ENCODE measurements at regions not wholly inside any gene's neighbourhood (a gene's known extent, or its start where the extent isn't known, plus 50 kb on each side); places are given as distances from the start of the nearest gene placed in this dataset.

- CTCF ChIA-PET, result interaction anchor here (1.3 kb wide), 1 partner anchor 10 kb away, joined by 4 read pairs; no protein-coding TSS in a partner anchor
- TF ChIP-seq RUNX3 (IDR thresholded peaks at IDR 0.05; ENCODE audit: low read length) (no peak), MEF2B (IDR thresholded peaks at IDR 0.05; ENCODE audit: partially characterized antibody, poor library complexity, severe bottlenecking) (no peak), WRNIP1 (IDR thresholded peaks at IDR 0.05; ENCODE audit: borderline replicate concordance, low read depth, low read length) (no peak), NR2C2 (IDR thresholded peaks at IDR 0.05; ENCODE audit: borderline replicate concordance, control insufficient read depth, insufficient read length, low read depth) (no peak), RAD51 (IDR thresholded peaks at IDR 0.05) (no peak), NFIC (IDR thresholded peaks at IDR 0.05; ENCODE audit: low read depth, low read length) (no peak), PRDM15 (CRISPR knock-in tag; IDR thresholded peaks at IDR 0.05) (no peak), BCLAF1 (IDR thresholded peaks at IDR 0.05) (no peak)
- DNase-seq (ENCODE audit: low read depth, low spot score) (no peak), FAIRE-seq (no peak), ATAC-seq (no peak)
- H3K4me1 ChIP-seq (ENCODE audit: control insufficient read depth, insufficient read depth, low read length), result no peaks in the 10 kb centered on the region
- H3K4me3 ChIP-seq, result no peak overlapping the region
- 3% methylated on average over 1 of the region's 1 CpG for WGBS (ENCODE audit: insufficient coverage, insufficient replicate concordance, low lambda C conversion rate, missing lambda C conversion rate)
- intact Hi-C loops (cut with micrococcal nuclease; ENCODE audit: unreplicated experiment) (loop anchor here (10.0 kb wide), 1 partner anchor 426 kb away; no protein-coding TSS in a partner anchor), in situ Hi-C loops (cut with MboI) (no loop called here)
- no peaks in the 10 kb centered on the region for H3K9me3 ChIP-seq (replicated peaks; ENCODE audit: control insufficient read depth, insufficient read depth, low read length)
- no peak overlapping the region for H2AFZ ChIP-seq (ENCODE audit: control insufficient read depth, low read depth, low read length)
- no peak overlapping the region for H3K27ac ChIP-seq (ENCODE audit: control insufficient read depth, insufficient read depth)
- H3K36me3 ChIP-seq (ENCODE audit: control insufficient read depth in 2 of 2, insufficient read depth in 2 of 2, low read length in 1 of 2), result no peaks in the 10 kb centered on the region
- H3K4me2 ChIP-seq (ENCODE audit: control insufficient read depth, insufficient read depth), result no peak overlapping the region
- POLR2A ChIA-PET, result no interaction called here
- no peaks in the 10 kb centered on the region; a peak in 1 of 4 replicates for H3K27me3 ChIP-seq (replicated peaks in 1 of 2; ENCODE audit: control insufficient read depth in 2 of 2, insufficient read depth in 2 of 2, low read length in 1 of 2)
- no peak overlapping the region for H3K9ac ChIP-seq (ENCODE audit: control insufficient read depth, insufficient read depth, low read length)
- no peaks in the 10 kb centered on the region for H3K79me2 ChIP-seq (ENCODE audit: control insufficient read depth, insufficient read depth, low read length)
- RAD21 ChIA-PET (ENCODE audit: unreplicated experiment), result no interaction called here
- H4K20me1 ChIP-seq (ENCODE audit: control insufficient read depth, insufficient read depth), result no peaks in the 10 kb centered on the region
- SMC1A ChIA-PET (ENCODE audit: uncharacterized antibody, unreplicated experiment), result interaction anchor here (1.0 kb wide), 1 partner anchor 373 kb away, joined by 3 read pairs; no protein-coding TSS in a partner anchor
- BruUV-seq (replicated peaks), result no TSS peak
These were observed 50.9 kb upstream of the ATXN3L start for GRCh38 chrX:13370713-13371112.
